SK-N-SH treated with all-trans-retinoic acid at 6 μM for 48 hours (cell line): ENCODE measurements at regions not wholly inside any gene's neighbourhood (a gene's known extent, or its start where the extent isn't known, plus 50 kb on each side); places are given as distances from the start of the nearest gene placed in this dataset.

ENCODE experiments used
- ATAC-seq: fragments of 200-7000 bp; cut with Tn5 transposase; 3 replicates; pipeline ENCODE4 v1.9.1; 2020; ENCODE audit warnings: mild to moderate bottlenecking, moderate library complexity
- ARNTL ChIP-seq: fragments of 450-650 bp; formaldehyde crosslinking; IDR thresholded peaks from 2 replicates; pipeline ENCODE4 v1.5.0; 2020; ENCODE audit warnings: low read depth, mild to moderate bottlenecking, moderate library complexity, borderline replicate concordance
- CREB5 ChIP-seq: fragments of 250-450 bp; sonication (Bioruptor Pico); IDR thresholded peaks from 2 replicates; pipeline ENCODE4 v1.5.1; 2020; ENCODE audit warnings: low read depth, mild to moderate bottlenecking, moderate library complexity
- CSDC2 ChIP-seq: fragments of 250-450 bp; sonication (Bioruptor Pico); IDR thresholded peaks from 2 replicates; pipeline ENCODE4 v1.5.0; 2020; ENCODE audit warnings: mild to moderate bottlenecking, moderate library complexity
- ESRRG ChIP-seq: fragments of 250-450 bp; sonication (Bioruptor Pico); IDR thresholded peaks from 2 replicates; pipeline ENCODE4 v1.6.1; 2021; ENCODE audit warnings: mild to moderate bottlenecking
- GLIS3 ChIP-seq: fragments of 250-450 bp; sonication (Bioruptor Pico); IDR thresholded peaks from 2 replicates; pipeline ENCODE4 v1.5.0; 2020; ENCODE audit warnings: mild to moderate bottlenecking, moderate library complexity
- ISL1 ChIP-seq: fragments of 250-450 bp; sonication (Bioruptor Pico); IDR thresholded peaks from 2 replicates; pipeline ENCODE4 v2.1.2; 2022; ENCODE audit warnings: mild to moderate bottlenecking, moderate library complexity
- OSR1 ChIP-seq: fragments of 250-450 bp; sonication (Bioruptor Pico); IDR thresholded peaks from 2 replicates; pipeline ENCODE4 v1.8.0; 2022; ENCODE audit warnings: moderate library complexity, mild to moderate bottlenecking, inconsistent platforms
- PATZ1 ChIP-seq: fragments of 250-450 bp; sonication (Bioruptor Pico); IDR thresholded peaks from 2 replicates; pipeline ENCODE4 v1.8.0; 2020; ENCODE audit warnings: mild to moderate bottlenecking, moderate library complexity, borderline replicate concordance
- POU6F1 ChIP-seq: fragments of 250-450 bp; sonication (Bioruptor Pico); IDR thresholded peaks from 2 replicates; pipeline ENCODE4 v1.8.0; 2021; ENCODE audit warnings: low read depth, mild to moderate bottlenecking, moderate library complexity, borderline replicate concordance
- PPARA ChIP-seq: fragments of 250-450 bp; sonication (Bioruptor Pico); IDR thresholded peaks from 2 replicates; pipeline ENCODE4 v1.5.0; 2020; ENCODE audit warnings: mild to moderate bottlenecking, borderline replicate concordance
- RARB ChIP-seq: fragments of 250-450 bp; sonication (Bioruptor Pico); IDR thresholded peaks from 2 replicates; pipeline ENCODE4 v1.8.0; 2021; ENCODE audit warnings: mild to moderate bottlenecking, moderate library complexity
- SNAI2 ChIP-seq: fragments of 250-450 bp; sonication (Bioruptor Pico); IDR thresholded peaks from 2 replicates; pipeline ENCODE4 v1.5.0; 2020; ENCODE audit warnings: mild to moderate bottlenecking, moderate library complexity
- TCF4 ChIP-seq: fragments of 250-450 bp; sonication (Bioruptor Pico); IDR thresholded peaks from 2 replicates; pipeline ENCODE4 v1.8.0; 2021; ENCODE audit warnings: mild to moderate bottlenecking, moderate library complexity, borderline replicate concordance
- TOX ChIP-seq: fragments of 250-450 bp; sonication (Bioruptor Pico); IDR thresholded peaks from 2 replicates; pipeline ENCODE4 v1.8.0; 2021; ENCODE audit warnings: mild to moderate bottlenecking, moderate library complexity, borderline replicate concordance
- ZC3H10 ChIP-seq: fragments of 250-450 bp; sonication (Bioruptor Pico); IDR thresholded peaks from 2 replicates; pipeline ENCODE4 v1.5.1; 2021; ENCODE audit warnings: mild to moderate bottlenecking, moderate library complexity
- ZFP3 ChIP-seq: fragments of 250-450 bp; sonication (Bioruptor Pico); IDR thresholded peaks from 2 replicates; pipeline ENCODE4 v1.5.0; 2020; ENCODE audit warnings: mild to moderate bottlenecking, moderate library complexity
- ZFP30 ChIP-seq: fragments of 450-650 bp; formaldehyde crosslinking; IDR thresholded peaks from 2 replicates; pipeline ENCODE4 v1.5.0; 2022; ENCODE audit warnings: mild to moderate bottlenecking, moderate library complexity
- ZNF565 ChIP-seq: fragments of 450-650 bp; formaldehyde crosslinking; conservative IDR thresholded peaks from 2 replicates; pipeline ENCODE4 v1.5.0; 2020; ENCODE audit warnings: low read depth, mild to moderate bottlenecking, moderate library complexity
- ZNF70 ChIP-seq: fragments of 450-650 bp; formaldehyde crosslinking; IDR thresholded peaks from 2 replicates; pipeline ENCODE4 v1.5.0; 2020; ENCODE audit warnings: mild to moderate bottlenecking, moderate library complexity
- ZNF8 ChIP-seq: fragments of 450-650 bp; formaldehyde crosslinking; IDR thresholded peaks from 2 replicates; pipeline ENCODE4 v1.5.0; 2020; ENCODE audit warnings: mild to moderate bottlenecking, moderate library complexity
- TF ChIP-seq, protein P1 (sequence below): fragments of 250-450 bp; sonication (Bioruptor Pico); IDR thresholded peaks from 2 replicates; pipeline ENCODE4 v1.5.1; 2021; ENCODE audit warnings: mild to moderate bottlenecking, moderate library complexity
- TF ChIP-seq, protein P2 (sequence below): fragments of 250-450 bp; sonication (Bioruptor Pico); IDR thresholded peaks from 2 replicates; pipeline ENCODE4 v1.5.0; 2020; ENCODE audit warnings: mild to moderate bottlenecking, moderate library complexity

DNA sequence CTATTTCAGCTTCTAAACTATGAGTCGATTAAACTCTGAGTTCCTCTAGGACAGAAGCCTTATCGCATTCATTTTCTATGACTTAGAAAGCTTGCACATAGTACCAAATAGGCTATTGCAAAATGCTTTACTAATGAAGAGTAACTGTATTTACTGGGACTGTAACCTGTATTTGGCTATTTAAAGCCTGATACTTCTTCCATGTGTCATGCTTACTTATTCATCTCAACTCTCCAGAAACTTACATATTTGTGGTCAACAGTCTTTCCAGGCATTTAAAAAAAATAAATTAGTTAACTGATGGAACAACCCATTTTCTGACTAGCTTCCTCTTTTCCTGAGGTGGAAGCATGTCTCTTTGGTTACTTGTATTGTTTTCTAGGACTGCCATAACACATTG lies 467.9 kb downstream of the PCDH11X start (continued):
- no peak for TF ChIP-seq PATZ1 (CRISPR knock-in tag)

GRCh38 chrX:92249125-92249524 lies 469.9 kb downstream of the PCDH11X start:
- TF ChIP-seq ZC3H10 (no peak), ZFP30 (CRISPR knock-in tag) (no peak), POU6F1 (CRISPR knock-in tag) (no peak), PATZ1 (CRISPR knock-in tag) (no peak), PPARA (CRISPR knock-in tag) (no peak), SNAI2 (no peak), CSDC2 (CRISPR knock-in tag) (no peak), ZFP3 (no peak), GLIS3 (CRISPR knock-in tag) (no peak), ZNF70 (no peak), ISL1 (no peak), RARB (CRISPR knock-in tag) (no peak), ZNF565 (CRISPR knock-in tag) (no peak), ESRRG (CRISPR knock-in tag) (no peak), CREB5 (CRISPR knock-in tag) (no peak), OSR1 (CRISPR knock-in tag) (no peak), TOX (CRISPR knock-in tag) (no peak), TCF4 (CRISPR knock-in tag) (no peak), ZNF8 (CRISPR knock-in tag) (no peak), ARNTL (CRISPR knock-in tag) (no peak)
- no peak for ATAC-seq

DNA sequence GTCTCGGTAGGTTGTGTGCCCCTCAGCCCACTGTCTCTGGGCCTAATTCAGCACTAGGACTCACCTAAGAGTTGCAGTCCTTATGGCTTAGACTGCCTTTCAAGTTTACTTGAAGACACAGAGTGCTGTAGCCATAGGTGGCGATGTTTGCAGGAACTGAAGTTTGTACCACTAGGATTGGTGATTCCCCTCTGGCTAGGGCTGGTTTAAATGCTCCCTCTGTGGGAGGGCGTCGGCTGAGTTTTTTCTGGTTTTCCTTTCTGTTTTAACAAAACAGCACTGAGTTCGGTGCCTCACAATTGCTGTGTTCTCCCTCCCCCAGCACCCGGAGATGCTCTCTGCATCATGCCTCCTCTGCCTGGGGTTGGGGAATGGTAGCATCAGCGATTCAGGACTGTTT lies 480.9 kb downstream of the PCDH11X start:
- no peak for TF ChIP-seq CREB5 (CRISPR knock-in tag)
- no peak for TF ChIP-seq CSDC2 (CRISPR knock-in tag)
- TF ChIP-seq PPARA (CRISPR knock-in tag) = no peak
- TF ChIP-seq, protein P1, sequence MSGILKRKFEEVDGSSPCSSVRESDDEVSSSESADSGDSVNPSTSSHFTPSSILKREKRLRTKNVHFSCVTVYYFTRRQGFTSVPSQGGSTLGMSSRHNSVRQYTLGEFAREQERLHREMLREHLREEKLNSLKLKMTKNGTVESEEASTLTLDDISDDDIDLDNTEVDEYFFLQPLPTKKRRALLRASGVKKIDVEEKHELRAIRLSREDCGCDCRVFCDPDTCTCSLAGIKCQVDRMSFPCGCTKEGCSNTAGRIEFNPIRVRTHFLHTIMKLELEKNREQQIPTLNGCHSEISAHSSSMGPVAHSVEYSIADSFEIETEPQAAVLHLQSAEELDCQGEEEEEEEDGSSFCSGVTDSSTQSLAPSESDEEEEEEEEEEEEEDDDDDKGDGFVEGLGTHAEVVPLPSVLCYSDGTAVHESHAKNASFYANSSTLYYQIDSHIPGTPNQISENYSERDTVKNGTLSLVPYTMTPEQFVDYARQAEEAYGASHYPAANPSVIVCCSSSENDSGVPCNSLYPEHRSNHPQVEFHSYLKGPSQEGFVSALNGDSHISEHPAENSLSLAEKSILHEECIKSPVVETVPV (CRISPR knock-in tag) = no peak
- TF ChIP-seq ESRRG (CRISPR knock-in tag) = no peak
- no peak for TF ChIP-seq RARB (CRISPR knock-in tag)
- TF ChIP-seq, protein P2, sequence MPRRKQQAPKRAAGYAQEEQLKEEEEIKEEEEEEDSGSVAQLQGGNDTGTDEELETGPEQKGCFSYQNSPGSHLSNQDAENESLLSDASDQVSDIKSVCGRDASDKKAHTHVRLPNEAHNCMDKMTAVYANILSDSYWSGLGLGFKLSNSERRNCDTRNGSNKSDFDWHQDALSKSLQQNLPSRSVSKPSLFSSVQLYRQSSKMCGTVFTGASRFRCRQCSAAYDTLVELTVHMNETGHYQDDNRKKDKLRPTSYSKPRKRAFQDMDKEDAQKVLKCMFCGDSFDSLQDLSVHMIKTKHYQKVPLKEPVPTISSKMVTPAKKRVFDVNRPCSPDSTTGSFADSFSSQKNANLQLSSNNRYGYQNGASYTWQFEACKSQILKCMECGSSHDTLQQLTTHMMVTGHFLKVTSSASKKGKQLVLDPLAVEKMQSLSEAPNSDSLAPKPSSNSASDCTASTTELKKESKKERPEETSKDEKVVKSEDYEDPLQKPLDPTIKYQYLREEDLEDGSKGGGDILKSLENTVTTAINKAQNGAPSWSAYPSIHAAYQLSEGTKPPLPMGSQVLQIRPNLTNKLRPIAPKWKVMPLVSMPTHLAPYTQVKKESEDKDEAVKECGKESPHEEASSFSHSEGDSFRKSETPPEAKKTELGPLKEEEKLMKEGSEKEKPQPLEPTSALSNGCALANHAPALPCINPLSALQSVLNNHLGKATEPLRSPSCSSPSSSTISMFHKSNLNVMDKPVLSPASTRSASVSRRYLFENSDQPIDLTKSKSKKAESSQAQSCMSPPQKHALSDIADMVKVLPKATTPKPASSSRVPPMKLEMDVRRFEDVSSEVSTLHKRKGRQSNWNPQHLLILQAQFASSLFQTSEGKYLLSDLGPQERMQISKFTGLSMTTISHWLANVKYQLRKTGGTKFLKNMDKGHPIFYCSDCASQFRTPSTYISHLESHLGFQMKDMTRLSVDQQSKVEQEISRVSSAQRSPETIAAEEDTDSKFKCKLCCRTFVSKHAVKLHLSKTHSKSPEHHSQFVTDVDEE (CRISPR knock-in tag) = no peak
- TF ChIP-seq PATZ1 (CRISPR knock-in tag) = no peak
- ATAC-seq = no peak
